ENCODE measurements at regions not wholly inside any gene's neighbourhood (a gene's known extent, or its start where the extent isn't known, plus 50 kb on each side); places are given as distances from the start of the nearest gene placed in this dataset.

GRCh38 chr1:206419783-206420182, 50.5 kb upstream of the IKBKE start:
- no peak for FAIRE-seq

GRCh38 chr1:206420471-206420870, 49.8 kb upstream of the IKBKE start:
- DNase-seq (ENCODE audit: insufficient read length, low spot score) (no peak), FAIRE-seq (no peak)
- TF ChIP-seq TAF1 (IDR thresholded peaks at IDR 0.05; ENCODE audit: low read depth, low read length) (no peak), SPI1 (IDR thresholded peaks at IDR 0.05; ENCODE audit: low read depth, low read length) (no peak)

More at GRCh38 chr1:206419783-206420182, 50.5 kb upstream of the IKBKE start:
- TF ChIP-seq POLR2AphosphoS5 (IDR thresholded peaks at IDR 0.05; ENCODE audit: low read depth, low read length) (no peak), POU2F2 (IDR thresholded peaks at IDR 0.05; ENCODE audit: low read depth, low read length) (no peak), SPI1 (IDR thresholded peaks at IDR 0.05; ENCODE audit: low read depth, low read length) (no peak), PAX5 (IDR thresholded peaks at IDR 0.05; ENCODE audit: insufficient read depth, low read length, severe bottlenecking) (no peak), TAF1 (IDR thresholded peaks at IDR 0.05; ENCODE audit: low read depth, low read length) (no peak), POLR2A (IDR thresholded peaks at IDR 0.05; ENCODE audit: low read depth, low read length) (no peak)
- no peak for DNase-seq (ENCODE audit: insufficient read length, low spot score)
